ENCODE measurements at regions not wholly inside any gene's neighbourhood (a gene's known extent, or its start where the extent isn't known, plus 50 kb on each side); places are given as distances from the start of the nearest gene placed in this dataset.
"Not testable (repeated sequence)": the region's sequence is repeated elsewhere in the genome, so short reads cannot be mapped to it uniquely, and the experiment has no call there.

GRCh38 chr5:10126900-10127299 lies 122.8 kb downstream of the ATPSCKMT start:
- no peak for DNase-seq (ENCODE audit: low read depth)

GRCh38 chr5:10125116-10125515 lies 124.6 kb downstream of the ATPSCKMT start:
- DNase-seq (ENCODE audit: low read depth), result no peak

- DNase-seq (ENCODE audit: low read depth), result no peak
Observed at GRCh38 chr5:10124287-10124686, 125.4 kb downstream of the ATPSCKMT start.

GRCh38 chr5:10123254-10123989 lies 126.3 kb downstream of the ATPSCKMT start:
- DNase-seq (ENCODE audit: low read depth), result no peak

GRCh38 chr5:10122076-10122726 lies 127.5 kb downstream of the ATPSCKMT start:
- no peak for DNase-seq (ENCODE audit: low read depth)

- no peak for DNase-seq (ENCODE audit: low read depth)
Observed at GRCh38 chr5:10120934-10121333, 128.8 kb downstream of the ATPSCKMT start.

GRCh38 chr5:10118150-10118549 lies 131.5 kb downstream of the ATPSCKMT start:
- DNase-seq (ENCODE audit: low read depth), result no peak

- no peak for DNase-seq (ENCODE audit: low read depth)
Observed at GRCh38 chr5:10116594-10116993, 133.1 kb downstream of the ATPSCKMT start.

GRCh38 chr5:10115669-10116068 lies 134.0 kb downstream of the ATPSCKMT start:
- no peak for DNase-seq (ENCODE audit: low read depth)

- DNase-seq (ENCODE audit: low read depth), result peak; percentile 15
Observed at GRCh38 chr5:10111571-10111970, 138.1 kb downstream of the ATPSCKMT start.

GRCh38 chr5:10110228-10110627 lies 139.5 kb downstream of the ATPSCKMT start:
- no peak for DNase-seq (ENCODE audit: low read depth)

GRCh38 chr5:10109299-10109698 lies 140.4 kb downstream of the ATPSCKMT start:
- no peak for DNase-seq (ENCODE audit: low read depth)

GRCh38 chr5:10106806-10107205 lies 142.9 kb downstream of the ATPSCKMT start:
- DNase-seq (ENCODE audit: low read depth), result no peak

GRCh38 chr5:10106285-10106684 lies 143.4 kb downstream of the ATPSCKMT start:
- DNase-seq (ENCODE audit: low read depth), result no peak

- no peak for DNase-seq (ENCODE audit: low read depth)
Observed at GRCh38 chr5:10102706-10103497, 146.8 kb downstream of the ATPSCKMT start.

GRCh38 chr5:10102235-10102634 lies 147.5 kb downstream of the ATPSCKMT start:
- DNase-seq (ENCODE audit: low read depth), result not testable (repeated sequence)

GRCh38 chr5:10099548-10099947 lies 150.1 kb downstream of the ATPSCKMT start:
- DNase-seq (ENCODE audit: low read depth), result no peak

- DNase-seq (ENCODE audit: low read depth), result no peak
Observed at GRCh38 chr5:10091701-10092100, 158.0 kb downstream of the ATPSCKMT start.

- DNase-seq (ENCODE audit: low read depth), result no peak
Observed at GRCh38 chr5:10090074-10090473, 159.6 kb downstream of the ATPSCKMT start.

GRCh38 chr5:10085185-10085584 lies 164.5 kb downstream of the ATPSCKMT start:
- no peak for DNase-seq (ENCODE audit: low read depth)

GRCh38 chr5:10081584-10081983 lies 168.1 kb downstream of the ATPSCKMT start:
- DNase-seq (ENCODE audit: low read depth), result no peak

- no peak for DNase-seq (ENCODE audit: low read depth)
Observed at GRCh38 chr5:10077791-10078545, 171.7 kb downstream of the ATPSCKMT start.

All from HS-27A (cell line).